ENCODE measurements at regions not wholly inside any gene's neighbourhood (a gene's known extent, or its start where the extent isn't known, plus 50 kb on each side); places are given as distances from the start of the nearest gene placed in this dataset.

DNA sequence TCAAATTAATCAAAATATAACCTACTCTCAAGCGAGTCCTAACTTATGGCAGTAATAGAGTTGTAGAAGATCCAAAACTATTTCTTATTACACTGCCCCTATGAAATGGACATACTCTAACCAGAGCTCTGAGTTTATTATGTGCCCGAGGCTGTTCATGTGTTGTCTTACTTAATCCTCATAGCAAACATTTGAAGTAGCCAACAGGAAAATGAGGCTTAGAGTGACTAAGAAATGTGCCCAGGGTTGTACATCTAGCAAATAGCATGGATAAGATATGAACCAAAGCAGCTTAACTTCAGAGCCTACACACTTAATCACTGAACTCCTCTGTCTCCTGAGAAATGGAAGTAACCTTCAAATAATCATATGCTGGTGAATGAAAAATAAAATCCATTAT is 1551.7 kb downstream of the MAT2B start:
- H3K4me3 ChIP-seq, result no peak overlapping the region
- H3K4me1 ChIP-seq, result no peaks in the 10 kb centered on the region
- no peaks in the 10 kb centered on the region for H3K27me3 ChIP-seq
- H3K36me3 ChIP-seq, result no peaks in the 10 kb centered on the region
- no peak overlapping the region for H3K27ac ChIP-seq
- DNase-seq, result peak in 1 of 2 experiments; percentile 31
- H3K9me3 ChIP-seq (replicated peaks), result no peaks in the 10 kb centered on the region

DNA sequence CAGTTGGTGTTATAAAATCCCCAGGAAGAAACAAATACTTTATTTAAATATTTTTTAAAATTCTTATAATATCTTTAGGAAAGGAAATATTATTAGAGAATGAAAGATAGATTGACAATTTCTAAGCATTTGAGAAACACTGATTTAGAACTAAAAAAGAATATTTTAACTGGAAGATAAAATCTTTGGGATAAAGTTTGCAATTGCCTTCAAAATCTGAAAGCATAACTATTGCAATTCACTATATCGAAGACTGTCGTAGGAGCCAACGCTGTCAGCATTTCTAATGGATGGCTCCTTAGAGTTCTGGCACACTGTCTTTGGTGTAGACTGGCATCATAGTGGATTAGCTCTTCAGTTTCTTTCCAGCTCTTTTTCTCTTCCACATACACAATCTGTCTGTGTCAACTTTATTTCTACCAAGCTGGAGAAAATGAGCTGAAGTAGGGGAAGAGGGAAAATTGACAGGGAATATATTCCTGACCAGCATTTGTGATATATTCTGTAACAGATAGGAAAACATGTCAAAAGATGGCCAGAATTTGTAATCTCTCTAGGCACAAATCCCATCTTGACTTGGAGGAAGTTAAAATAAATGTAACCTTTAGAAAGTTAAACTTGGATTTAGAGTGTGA is 1561.4 kb downstream of the MAT2B start:
- H3K9me3 ChIP-seq (replicated peaks), result no peaks in the 10 kb centered on the region
- no peak overlapping the region for H3K4me3 ChIP-seq
- H3K27me3 ChIP-seq, result no peaks in the 10 kb centered on the region
- DNase-seq, result no peak
- H3K27ac ChIP-seq, result no peak overlapping the region
- H3K36me3 ChIP-seq, result no peaks in the 10 kb centered on the region
- H3K4me1 ChIP-seq, result no peaks in the 10 kb centered on the region

GRCh38 chr5:165076686-165077085 is 1571.3 kb downstream of the MAT2B start:
- H3K4me3 ChIP-seq, result no peak overlapping the region
- no peak overlapping the region for H3K27ac ChIP-seq
- H3K27me3 ChIP-seq, result no peaks in the 10 kb centered on the region
- no peaks in the 10 kb centered on the region for H3K36me3 ChIP-seq
- no peak for DNase-seq
- no peaks in the 10 kb centered on the region for H3K9me3 ChIP-seq (replicated peaks)
- no peaks in the 10 kb centered on the region for H3K4me1 ChIP-seq

GRCh38 chr5:165079389-165079788 is 1574.0 kb downstream of the MAT2B start:
- Histone ChIP-seq H3K27ac (no peak overlapping the region), H3K27me3 (no peaks in the 10 kb centered on the region), H3K4me1 (no peaks in the 10 kb centered on the region)

DNA sequence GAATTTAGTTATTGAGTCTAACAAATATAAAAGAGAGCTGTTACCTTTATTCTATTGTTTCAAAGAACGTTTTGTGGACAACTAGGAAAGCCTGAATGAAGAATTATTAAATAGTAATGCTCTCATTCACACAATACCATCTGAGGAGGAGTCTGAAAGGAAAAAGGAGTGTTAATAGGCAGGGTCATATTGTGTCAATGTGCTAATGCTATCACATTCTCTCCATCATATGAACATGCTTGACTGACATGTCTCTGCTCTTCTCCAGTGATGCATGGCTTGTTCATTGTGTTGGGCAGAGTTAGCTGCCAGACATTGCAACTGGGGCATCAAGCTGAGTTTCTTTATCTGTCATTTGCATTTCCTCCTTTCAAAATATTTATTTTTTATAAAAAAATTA is 1578.0 kb downstream of the MAT2B start:
- no peak overlapping the region for H3K27ac ChIP-seq
- no peak overlapping the region for H3K4me3 ChIP-seq
- no peaks in the 10 kb centered on the region for H3K27me3 ChIP-seq
- no peaks in the 10 kb centered on the region for H3K9me3 ChIP-seq (replicated peaks)
- no peak for DNase-seq
- no peaks in the 10 kb centered on the region for H3K4me1 ChIP-seq
- no peaks in the 10 kb centered on the region for H3K36me3 ChIP-seq

More at GRCh38 chr5:165079389-165079788, 1574.0 kb downstream of the MAT2B start:
- no peaks in the 10 kb centered on the region for H3K36me3 ChIP-seq
- no peaks in the 10 kb centered on the region for H3K9me3 ChIP-seq (replicated peaks)
- no peak for DNase-seq
- no peak overlapping the region for H3K4me3 ChIP-seq

DNA sequence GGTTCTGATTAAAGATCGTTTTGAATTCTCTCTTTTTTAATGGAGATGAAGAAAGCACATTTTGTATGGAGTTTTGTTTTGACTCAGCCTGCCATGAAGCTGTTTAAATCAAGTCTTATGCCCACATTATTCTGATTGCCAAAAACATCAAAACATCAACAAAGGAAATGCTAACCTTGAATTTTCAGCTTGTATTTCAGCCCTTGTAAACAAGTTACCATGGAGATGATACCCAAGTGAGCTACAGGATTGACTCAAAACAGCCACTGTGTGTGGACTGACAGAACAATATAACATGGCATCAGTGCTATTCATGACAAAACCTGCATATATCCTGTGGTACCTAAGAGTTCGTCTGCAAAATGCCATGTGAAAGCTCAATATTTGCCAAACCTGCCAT is 1581.0 kb downstream of the MAT2B start:
- DNase-seq, result no peak
- Histone ChIP-seq H3K4me3 (no peak overlapping the region), H3K4me1 (no peaks in the 10 kb centered on the region), H3K36me3 (no peaks in the 10 kb centered on the region), H3K9me3 (replicated peaks) (no peaks in the 10 kb centered on the region), H3K27ac (no peak overlapping the region), H3K27me3 (no peaks in the 10 kb centered on the region)

DNA sequence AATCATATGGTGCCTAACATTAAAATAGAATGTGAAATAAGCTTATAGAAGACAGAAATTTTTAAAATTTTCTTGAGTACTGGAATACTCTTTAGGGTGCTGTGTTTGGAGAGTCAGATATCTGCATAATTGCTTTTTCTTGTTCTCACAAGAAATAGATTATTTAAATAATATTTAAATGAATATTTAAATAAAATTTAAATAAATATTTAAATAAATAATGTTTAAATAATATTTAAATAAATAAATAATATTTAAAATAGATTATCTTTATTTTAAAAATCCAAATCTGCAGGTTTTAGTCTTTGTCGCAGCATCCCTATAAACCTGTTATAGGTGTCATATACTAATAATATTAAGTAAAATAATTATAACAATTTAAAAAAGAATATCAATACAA is 1589.4 kb downstream of the MAT2B start:
- H3K27me3 ChIP-seq, result no peaks in the 10 kb centered on the region
- DNase-seq, result no peak
- H3K27ac ChIP-seq, result no peak overlapping the region
- H3K4me3 ChIP-seq, result no peak overlapping the region
- no peaks in the 10 kb centered on the region; the same call in 1 of the 2 replicates for H3K36me3 ChIP-seq
- H3K4me1 ChIP-seq, result no peaks in the 10 kb centered on the region
- H3K9me3 ChIP-seq (replicated peaks), result no peaks in the 10 kb centered on the region

GRCh38 chr5:165101709-165102108 is 1596.3 kb downstream of the MAT2B start:
- no peaks in the 10 kb centered on the region for H3K9me3 ChIP-seq (replicated peaks)

GRCh38 chr5:165104611-165105010 is 1599.2 kb downstream of the MAT2B start:
- Histone ChIP-seq H3K36me3 (no peaks in the 10 kb centered on the region), H3K4me1 (no peaks in the 10 kb centered on the region), H3K27ac (no peak overlapping the region), H3K27me3 (no peaks in the 10 kb centered on the region; the same call in 1 of the 2 replicates), H3K9me3 (replicated peaks) (no peaks in the 10 kb centered on the region), H3K4me3 (no peak overlapping the region)
- DNase-seq, result no peak

More at GRCh38 chr5:165101709-165102108, 1596.3 kb downstream of the MAT2B start:
- Histone ChIP-seq H3K27me3 (no peaks in the 10 kb centered on the region; the same call in 1 of the 2 replicates), H3K4me1 (no peaks in the 10 kb centered on the region), H3K4me3 (no peak overlapping the region), H3K27ac (no peak overlapping the region), H3K36me3 (no peaks in the 10 kb centered on the region)
- DNase-seq, result no peak

DNA sequence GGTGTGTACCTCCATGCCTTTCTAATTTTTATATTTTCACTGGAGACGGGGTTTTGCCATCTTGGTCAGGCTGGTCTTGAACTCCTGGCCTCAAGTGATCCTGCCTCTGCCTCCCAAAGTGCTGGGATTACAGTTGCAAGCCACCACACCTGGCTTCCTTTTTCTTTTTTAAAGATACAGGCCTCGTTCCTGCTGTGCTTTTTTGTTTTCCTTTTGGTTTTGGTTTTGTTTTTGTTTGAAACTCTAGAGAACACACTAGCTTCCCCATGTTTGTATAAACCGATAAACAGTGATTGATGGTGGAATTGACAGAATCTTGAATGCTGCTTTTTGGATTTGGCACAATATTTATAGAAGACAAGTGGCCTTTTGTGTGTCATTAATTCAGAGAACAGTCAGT is 1603.4 kb downstream of the MAT2B start:
- no peaks in the 10 kb centered on the region for H3K9me3 ChIP-seq (replicated peaks)
- no peak for DNase-seq
- no peaks in the 10 kb centered on the region for H3K4me1 ChIP-seq
- H3K27ac ChIP-seq, result no peak overlapping the region
- no peaks in the 10 kb centered on the region for H3K36me3 ChIP-seq
- H3K27me3 ChIP-seq, result no peaks in the 10 kb centered on the region; the same call in 1 of the 2 replicates
- H3K4me3 ChIP-seq, result no peak overlapping the region

- Histone ChIP-seq H3K36me3 (no peaks in the 10 kb centered on the region), H3K9me3 (replicated peaks) (no peaks in the 10 kb centered on the region), H3K4me1 (no peaks in the 10 kb centered on the region), H3K4me3 (no peak overlapping the region), H3K27me3 (no peaks in the 10 kb centered on the region), H3K27ac (no peak overlapping the region)
- DNase-seq, result no peak
These were observed 1613.8 kb downstream of the MAT2B start for GRCh38 chr5:165119175-165119574.

GRCh38 chr5:165126598-165126997 is 1621.2 kb downstream of the MAT2B start:
- Histone ChIP-seq H3K4me1 (no peaks in the 10 kb centered on the region), H3K27me3 (no peaks in the 10 kb centered on the region), H3K27ac (no peak overlapping the region), H3K36me3 (no peaks in the 10 kb centered on the region), H3K9me3 (replicated peaks) (no peaks in the 10 kb centered on the region), H3K4me3 (no peak overlapping the region)
- no peak for DNase-seq

- Histone ChIP-seq H3K4me3 (no peak overlapping the region), H3K4me1 (no peaks in the 10 kb centered on the region), H3K27ac (no peak overlapping the region), H3K36me3 (no peaks in the 10 kb centered on the region), H3K27me3 (no peaks in the 10 kb centered on the region), H3K9me3 (replicated peaks) (no peaks in the 10 kb centered on the region)
- no peak for DNase-seq
These were observed 1622.5 kb downstream of the MAT2B start for GRCh38 chr5:165127941-165128340.

- DNase-seq, result no peak
- Histone ChIP-seq H3K4me1 (no peaks in the 10 kb centered on the region), H3K36me3 (no peaks in the 10 kb centered on the region), H3K9me3 (replicated peaks) (no peaks in the 10 kb centered on the region), H3K27ac (no peak overlapping the region), H3K27me3 (no peaks in the 10 kb centered on the region), H3K4me3 (no peak overlapping the region)
These were observed 1625.2 kb downstream of the MAT2B start for GRCh38 chr5:165130656-165131055.

GRCh38 chr5:165134155-165134554 is 1628.7 kb downstream of the MAT2B start:
- Histone ChIP-seq H3K27ac (no peak overlapping the region), H3K36me3 (no peaks in the 10 kb centered on the region), H3K27me3 (no peaks in the 10 kb centered on the region)

DNA sequence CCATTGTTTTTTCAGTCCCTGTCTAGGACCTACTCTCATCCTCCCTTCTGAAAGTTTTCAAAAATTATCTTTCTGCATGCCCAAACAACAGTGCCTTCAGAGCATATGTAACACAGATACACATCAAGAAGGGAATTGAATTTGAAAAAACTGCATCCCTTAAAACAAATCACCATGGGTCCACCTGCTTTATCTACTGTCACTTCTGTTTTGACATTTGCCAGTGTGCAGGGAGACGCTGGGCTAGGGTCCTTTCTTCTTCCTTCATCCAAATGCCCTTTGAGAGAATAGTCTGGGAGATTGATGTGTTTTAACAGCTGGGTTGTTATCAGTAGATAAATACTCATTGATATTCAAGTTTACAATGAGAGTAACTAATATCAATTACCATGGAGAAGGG is 1630.1 kb downstream of the MAT2B start:
- no peaks in the 10 kb centered on the region for H3K27me3 ChIP-seq
- H3K4me1 ChIP-seq, result no peaks in the 10 kb centered on the region
- H3K9me3 ChIP-seq (replicated peaks), result no peaks in the 10 kb centered on the region
- no peaks in the 10 kb centered on the region for H3K36me3 ChIP-seq
- H3K27ac ChIP-seq, result no peak overlapping the region
- DNase-seq, result no peak
- no peak overlapping the region for H3K4me3 ChIP-seq

More at GRCh38 chr5:165134155-165134554, 1628.7 kb downstream of the MAT2B start:
- DNase-seq, result no peak
- H3K4me1 ChIP-seq, result no peaks in the 10 kb centered on the region
- H3K9me3 ChIP-seq (replicated peaks), result no peaks in the 10 kb centered on the region
- H3K4me3 ChIP-seq, result no peak overlapping the region
